K562 (cell line): ENCODE measurements at regions not wholly inside any gene's neighbourhood (a gene's known extent, or its start where the extent isn't known, plus 50 kb on each side); places are given as distances from the start of the nearest gene placed in this dataset.

Source experiments
- ATAC-seq: fragments of 200-7000 bp; cut with Tn5 transposase; 3 replicates; pipeline ENCODE4 v1.9.1; 2020; ENCODE audit warnings: moderate library complexity
- BruUV-seq: library from RNA; stranded (reverse); fragments of 400-500 nt; replicated peaks from 2 replicates; lab custom pipeline; 2021; lab: Mats Ljungman, UMichigan
- CTCF ChIA-PET: fragments of 300-600 bp; formaldehyde crosslinking; extraction: SDS; loops from one replicate; lab custom pipeline; 2021; ENCODE audit warnings: low intra/inter-chr PET ratio; lab: Yijun Ruan, JAX
- POLR2A ChIA-PET: fragments of 300-600, 350-650 bp; sonication (Branson Sonifier 250); formaldehyde crosslinking; extraction: SDS; loops from one replicate; lab custom pipeline; 2021; ENCODE audit warnings: antibody characterized with exemption, inconsistent platforms; lab: Yijun Ruan, JAX
- DNase-seq, 4 experiments: peaks; one replicate each; pipeline versions ENCODE4 v3.0.0 to v3.0.0-alpha.2; 2011 to 2018; ENCODE audit warnings: low spot score in 3 of 4, mixed read lengths in 3 of 4; ENCODE audit errors: extremely low read depth in 1 of 4
- FAIRE-seq: peaks from 2 replicates; lab custom pipeline; 2011; peaks lifted over from hg19 to GRCh38; lab: Jason Lieb, UNC
- H2AFZ ChIP-seq: 2 replicates; pipeline ENCODE4 v1.6.0; 2011; ENCODE audit warnings: low read depth, low read length, control low read depth, inconsistent platforms
- H3K27ac ChIP-seq: fragments of 200-600 bp; 3 replicates; pipeline ENCODE4 v1.8.0; 2011; ENCODE audit warnings: low read depth, mild to moderate bottlenecking, control low read depth, inconsistent platforms, low read length, moderate library complexity, mixed read lengths; ENCODE audit errors: extremely low read depth
- H3K27me3 ChIP-seq, 2 experiments: fragments of 300-600 bp in 1 of 2; 2 replicates in 1 of 2; 3 replicates in 1 of 2; pipeline versions ENCODE4 v1.6.0 to v1.8.0; 2011; ENCODE audit warnings: inconsistent platforms in 2 of 2, low read length in 2 of 2, mild to moderate bottlenecking in 1 of 2, mixed read lengths in 1 of 2, moderate library complexity in 1 of 2; ENCODE audit not compliant: control insufficient read depth in 2 of 2, insufficient read depth in 2 of 2
- H3K36me3 ChIP-seq: fragments of 300-600 bp; 3 replicates; pipeline ENCODE4 v1.8.0; 2011; ENCODE audit warnings: mild to moderate bottlenecking, low read length, inconsistent platforms; ENCODE audit not compliant: control insufficient read depth, insufficient read depth
- H3K4me1 ChIP-seq, 2 experiments: fragments of 200-600 bp in 1 of 2; replicated peaks in 1 of 2; 2 replicates in 1 of 2; 3 replicates in 1 of 2; pipeline versions ENCODE4 v1.5.1 to v1.8.0; 2011; ENCODE audit warnings: inconsistent platforms in 2 of 2, low read length in 2 of 2, mild to moderate bottlenecking in 1 of 2, mixed read lengths in 1 of 2, moderate library complexity in 1 of 2; ENCODE audit not compliant: control insufficient read depth in 2 of 2, insufficient read depth in 2 of 2
- H3K4me2 ChIP-seq: 2 replicates; pipeline ENCODE4 v1.6.1; 2011; ENCODE audit warnings: low read length, control low read depth, inconsistent platforms, mixed read lengths; ENCODE audit not compliant: insufficient read depth
- H3K4me3 ChIP-seq: fragments of 200-600 bp; sonication (generic), shearing (Covaris generic); 2 replicates; pipeline ENCODE4 v1.5.1; 2016; ENCODE audit warnings: control low read depth, inconsistent platforms
- H3K79me2 ChIP-seq: fragments of 200-600 bp; 3 replicates; pipeline ENCODE4 v1.8.0; 2011; ENCODE audit warnings: low read length, inconsistent platforms; ENCODE audit not compliant: control insufficient read depth, insufficient read depth
- H3K9ac ChIP-seq, 2 experiments: 2 replicates each; pipeline versions ENCODE4 v1.6.0 to v1.6.1; 2011; ENCODE audit warnings: low read depth in 2 of 2, low read length in 2 of 2, control low read depth in 1 of 2, inconsistent platforms in 1 of 2, mild to moderate bottlenecking in 1 of 2, mixed read lengths in 1 of 2; ENCODE audit not compliant: insufficient read depth in 1 of 2
- H3K9me1 ChIP-seq: one replicate; pipeline ENCODE4 v1.6.0; 2011; ENCODE audit warnings: inconsistent platforms, mild to moderate bottlenecking, low read length, moderate library complexity; ENCODE audit not compliant: control insufficient read depth, insufficient read depth
- H3K9me3 ChIP-seq: replicated peaks from 2 replicates; pipeline ENCODE4 v1.5.1; 2011; ENCODE audit warnings: low read depth, low read length, inconsistent platforms; ENCODE audit not compliant: control insufficient read depth, insufficient read depth
- H4K20me1 ChIP-seq: replicated peaks from 2 replicates; pipeline ENCODE4 v1.6.1; 2011; ENCODE audit warnings: low read length, inconsistent platforms, mixed read lengths; ENCODE audit not compliant: control insufficient read depth, insufficient read depth
- CTCF ChIP-seq, 3 experiments: IDR thresholded peaks in 2 of 3; conservative IDR thresholded peaks in 1 of 3; 2 replicates each; pipeline ENCODE4 v1.5.1; 2011 to 2012; ENCODE audit warnings: low read length in 3 of 3, mild to moderate bottlenecking in 3 of 3, control low read depth in 2 of 3, improper control_type of control experiment in 1 of 3, inconsistent platforms in 1 of 3, low read depth in 1 of 3, mixed read lengths in 1 of 3, moderate library complexity in 1 of 3; ENCODE audit not compliant: insufficient read depth in 2 of 3
- FOXJ2 ChIP-seq: fragments of 200-800 bp; sonication (Bioruptor generic); IDR thresholded peaks from 2 replicates; pipeline ENCODE4 v1.6.1; 2016; ENCODE audit warnings: missing genetic modification characterization, missing compliant biosample characterization
- GABPB1 ChIP-seq: sonication (generic); formaldehyde crosslinking; IDR thresholded peaks from 2 replicates; pipeline ENCODE4 v1.8.0; 2022; ENCODE audit warnings: mild to moderate bottlenecking, missing genetic modification reagents
- NELFE ChIP-seq: IDR thresholded peaks from 2 replicates; pipeline ENCODE4 v1.6.1; 2011; ENCODE audit warnings: mild to moderate bottlenecking; ENCODE audit not compliant: insufficient read depth, insufficient read length
- NFXL1 ChIP-seq: fragments of 450-650 bp; formaldehyde crosslinking; IDR thresholded peaks from 2 replicates; pipeline ENCODE4 v1.4.0; 2021; ENCODE audit warnings: mild to moderate bottlenecking
- NR4A1 ChIP-seq, 2 experiments: fragments of 250-450 bp in 1 of 2; fragments of 450-650 bp in 1 of 2; sonication (Bioruptor Pico) in 1 of 2; IDR thresholded peaks; 2 replicates each; pipeline versions ENCODE4 v1.4.0 to v1.6.1; 2016 to 2020; ENCODE audit warnings: mild to moderate bottlenecking in 2 of 2, missing compliant biosample characterization in 1 of 2, missing genetic modification characterization in 1 of 2, moderate library complexity in 1 of 2
- PHF20 ChIP-seq: fragments of 450-650 bp; IDR thresholded peaks from 2 replicates; pipeline ENCODE4 v1.6.1; 2018; ENCODE audit not compliant: partially characterized antibody
- POLR2H ChIP-seq: IDR thresholded peaks from 2 replicates; pipeline ENCODE4 v1.6.1; 2016; ENCODE audit warnings: missing genetic modification characterization, low read depth, mild to moderate bottlenecking, control low read depth, missing compliant biosample characterization, moderate library complexity
- PTTG1 ChIP-seq: fragments of 450-650 bp; IDR thresholded peaks from 2 replicates; pipeline ENCODE4 v1.6.1; 2016; ENCODE audit warnings: low read depth, mild to moderate bottlenecking, missing genetic modification characterization, missing compliant biosample characterization
- RAD21 ChIP-seq, 2 experiments: fragments of 250-450 bp in 1 of 2; fragments of 450-650 bp in 1 of 2; sonication (Bioruptor Pico) in 1 of 2; formaldehyde crosslinking in 1 of 2; IDR thresholded peaks in 1 of 2; conservative IDR thresholded peaks in 1 of 2; 2 replicates each; pipeline versions ENCODE4 v1.4.0 to v1.8.0; 2020 to 2022; ENCODE audit warnings: mild to moderate bottlenecking in 2 of 2, moderate library complexity in 1 of 2
- SREBF1 ChIP-seq: fragments of 150-350 bp; IDR thresholded peaks from 2 replicates; pipeline ENCODE4 v1.6.1; 2014; ENCODE audit warnings: antibody characterized with exemption, low read depth, low read length, borderline replicate concordance
- ZBTB43 ChIP-seq: sonication (generic); formaldehyde crosslinking; IDR thresholded peaks from 2 replicates; pipeline ENCODE4 v1.8.0; 2023; ENCODE audit warnings: mild to moderate bottlenecking, missing genetic modification reagents
- ZNF134 ChIP-seq: fragments of 250-450 bp; sonication (Bioruptor Pico); conservative IDR thresholded peaks from 2 replicates; pipeline ENCODE4 v1.4.0; 2020
- WGBS: fragments of 100-300 bp; shearing (Covaris generic); methylation state at CpG from one replicate; pipeline ENCODE4 v1.1.6; 2016; ENCODE audit warnings: low coverage, mixed read lengths; ENCODE audit not compliant: insufficient coverage; ENCODE audit errors: missing lambda C conversion rate; 5-methylcytosine and 5-hydroxymethylcytosine counted together
- in situ Hi-C: fragments of 300-500 bp; cut with MboI; formaldehyde crosslinking; loops from 4 replicates; pipeline ENCODE4 v1.15.0; 2018; ENCODE audit warnings: inconsistent platforms, mixed read lengths
- intact Hi-C: fragments of 100-400 bp; cut with micrococcal nuclease; formaldehyde crosslinking; loops from 2 replicates; pipeline ENCODE4 v1.14.2; 2022

- TF ChIP-seq NR4A1 (CRISPR knock-in tag; IDR thresholded peaks at IDR 0.05) (no peak), NR4A1 (tag; IDR thresholded peaks at IDR 0.05) (no peak), FOXJ2 (tag) (no peak), PTTG1 (no peak), ZNF134 (CRISPR knock-in tag) (no peak), POLR2H (tag) (no peak), NFXL1 (CRISPR knock-in tag) (no peak), SREBF1 (no peak)
Measured at GRCh38 chr2:146992057-146992456, 852.8 kb upstream of the ACVR2A start (continued).

- WGBS: under 1% methylated on average over 6 of the region's 6 CpGs
- ChIA-PET POLR2A (no interaction called here), CTCF (no interaction called here)
- ATAC-seq: no peak
- Histone ChIP-seq H3K36me3 (no peaks in the 10 kb centered on the region), H3K9me1 (no peaks in the 10 kb centered on the region), H3K4me3 (no peak overlapping the region), H3K9ac (no peak overlapping the region), H3K79me2 (no peaks in the 10 kb centered on the region), H3K4me2 (no peak overlapping the region), H3K9me3 (no peaks in the 10 kb centered on the region), H3K27ac (no peak overlapping the region), H2AFZ (no peak overlapping the region), H3K27me3 (no peaks in the 10 kb centered on the region), H4K20me1 (no peaks in the 10 kb centered on the region), H3K4me1 (no peaks in the 10 kb centered on the region)
- intact Hi-C loops: no loop called here
- in situ Hi-C loops: no loop called here
- BruUV-seq: no TSS peak
- no peak for DNase-seq
- no peak for FAIRE-seq
- TF ChIP-seq ZBTB43 (no peak), NELFE (no peak), NFXL1 (CRISPR knock-in tag) (no peak), RAD21 (CRISPR knock-in tag; conservative IDR thresholded peaks at IDR 0.05 in 1 of 2, IDR thresholded peaks at IDR 0.05 in 1 of 2) (no peak), GABPB1 (CRISPR knock-in tag) (no peak), CTCF (IDR thresholded peaks at IDR 0.05 in 2 of 3, conservative IDR thresholded peaks at IDR 0.05 in 1 of 3; ENCODE audit: insufficient read depth in 2 of 3, low read depth in 1 of 3, low read length in 3 of 3) (no peak), PHF20 (no peak)
Measured at GRCh38 chr2:146990311-146991054, 854.3 kb upstream of the ACVR2A start.
